ENCODE measurements at regions not wholly inside any gene's neighbourhood (a gene's known extent, or its start where the extent isn't known, plus 50 kb on each side); places are given as distances from the start of the nearest gene placed in this dataset.

DNA sequence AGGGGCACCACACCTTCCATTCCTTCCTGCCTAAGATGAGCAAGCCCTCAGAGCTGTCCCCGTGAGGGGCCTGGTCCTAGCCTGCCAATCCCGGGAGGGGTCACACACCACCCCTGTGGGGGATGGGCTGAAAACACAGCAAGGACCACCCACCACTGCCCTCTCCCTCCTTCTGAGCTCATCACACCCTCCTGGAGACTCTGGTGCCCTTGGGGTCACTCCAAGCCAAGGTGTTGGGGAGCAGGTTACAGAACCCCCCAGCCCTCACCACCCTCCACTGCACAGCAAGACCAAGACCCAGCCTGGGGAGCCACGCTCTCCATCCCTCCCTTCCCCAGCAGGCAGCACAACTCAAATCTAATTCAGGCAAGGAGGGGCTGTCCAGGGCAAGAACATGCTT lies 60.5 kb upstream of the PPP1R26 start:
- Histone ChIP-seq H4K20me1 (replicated peaks; ENCODE audit: control insufficient read depth, insufficient read depth, low read length) (no peaks in the 10 kb centered on the region), H3K27me3 (ENCODE audit: control insufficient read depth in 2 of 2, insufficient read depth in 2 of 2, low read length in 2 of 2) (no peaks in the 10 kb centered on the region), H3K9ac (ENCODE audit: insufficient read depth in 1 of 2, low read depth in 2 of 2, low read length in 2 of 2) (peak overlapping the region in 1 of 2 experiments; percentile 19; a peak in 1 of 4 replicates), H3K9me3 (replicated peaks; ENCODE audit: control insufficient read depth, insufficient read depth, low read depth, low read length) (no peaks in the 10 kb centered on the region), H3K9me1 (ENCODE audit: control insufficient read depth, insufficient read depth, low read length) (no peaks in the 10 kb centered on the region), H3K27ac (ENCODE audit: extremely low read depth, low read depth, low read length) (no peak overlapping the region), H3K36me3 (ENCODE audit: control insufficient read depth, insufficient read depth, low read length) (no peaks in the 10 kb centered on the region), H3K4me2 (ENCODE audit: insufficient read depth, low read length) (no peak overlapping the region), H3K4me1 (replicated peaks in 1 of 2; ENCODE audit: control insufficient read depth in 2 of 2, insufficient read depth in 2 of 2, low read length in 2 of 2) (peaks cover 9 to 19% of the 10 kb centered on the region in 2 experiments), H3K4me3 (no peak overlapping the region), H3K79me2 (ENCODE audit: control insufficient read depth, insufficient read depth, low read length) (no peaks in the 10 kb centered on the region), H2AFZ (ENCODE audit: low read depth, low read length) (no peak overlapping the region)
- BruUV-seq (replicated peaks): no TSS peak
- WGBS (ENCODE audit: insufficient coverage, low coverage, missing lambda C conversion rate): 56% methylated on average over 3 of the region's 3 CpGs
- intact Hi-C loops (cut with micrococcal nuclease): loop anchor here (10.0 kb wide), 1 partner anchor 724 kb away; no protein-coding TSS in a partner anchor
- TF ChIP-seq ZNF316 (IDR thresholded peaks at IDR 0.05) (no peak), STAG1 (CRISPR knock-in tag; IDR thresholded peaks at IDR 0.05; ENCODE audit: borderline replicate concordance) (no peak), ZNF165 (CRISPR knock-in tag; IDR thresholded peaks at IDR 0.05; ENCODE audit: borderline replicate concordance) (no peak), ZFPM2 (CRISPR knock-in tag; IDR thresholded peaks at IDR 0.05) (no peak), TBP (optimal IDR thresholded peaks at IDR 0.05; ENCODE audit: low read depth, low read length) (no peak), RBM17 (IDR thresholded peaks at IDR 0.05; ENCODE audit: borderline replicate concordance, low read depth, low read length) (no peak)
- TF ChIP-seq, protein P1, sequence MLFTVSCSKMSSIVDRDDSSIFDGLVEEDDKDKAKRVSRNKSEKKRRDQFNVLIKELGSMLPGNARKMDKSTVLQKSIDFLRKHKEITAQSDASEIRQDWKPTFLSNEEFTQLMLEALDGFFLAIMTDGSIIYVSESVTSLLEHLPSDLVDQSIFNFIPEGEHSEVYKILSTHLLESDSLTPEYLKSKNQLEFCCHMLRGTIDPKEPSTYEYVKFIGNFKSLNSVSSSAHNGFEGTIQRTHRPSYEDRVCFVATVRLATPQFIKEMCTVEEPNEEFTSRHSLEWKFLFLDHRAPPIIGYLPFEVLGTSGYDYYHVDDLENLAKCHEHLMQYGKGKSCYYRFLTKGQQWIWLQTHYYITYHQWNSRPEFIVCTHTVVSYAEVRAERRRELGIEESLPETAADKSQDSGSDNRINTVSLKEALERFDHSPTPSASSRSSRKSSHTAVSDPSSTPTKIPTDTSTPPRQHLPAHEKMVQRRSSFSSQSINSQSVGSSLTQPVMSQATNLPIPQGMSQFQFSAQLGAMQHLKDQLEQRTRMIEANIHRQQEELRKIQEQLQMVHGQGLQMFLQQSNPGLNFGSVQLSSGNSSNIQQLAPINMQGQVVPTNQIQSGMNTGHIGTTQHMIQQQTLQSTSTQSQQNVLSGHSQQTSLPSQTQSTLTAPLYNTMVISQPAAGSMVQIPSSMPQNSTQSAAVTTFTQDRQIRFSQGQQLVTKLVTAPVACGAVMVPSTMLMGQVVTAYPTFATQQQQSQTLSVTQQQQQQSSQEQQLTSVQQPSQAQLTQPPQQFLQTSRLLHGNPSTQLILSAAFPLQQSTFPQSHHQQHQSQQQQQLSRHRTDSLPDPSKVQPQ (CRISPR knock-in tag; IDR thresholded peaks at IDR 0.05; ENCODE audit: borderline replicate concordance): no peak
- no peak for DNase-seq (ENCODE audit: extremely low read depth in 1 of 4, low spot score in 3 of 4)
- in situ Hi-C loops (cut with MboI): no loop called here
- POLR2A ChIA-PET: no interaction called here
- FAIRE-seq: no peak
- ATAC-seq: no peak
- CTCF ChIA-PET (ENCODE audit: low intra/inter-chr PET ratio): no interaction called here

All from K562 (cell line).